ENCODE measurements at regions not wholly inside any gene's neighbourhood (a gene's known extent, or its start where the extent isn't known, plus 50 kb on each side); places are given as distances from the start of the nearest gene placed in this dataset.

GRCh38 chr12:60399064-60399463, 803.2 kb downstream of the SLC16A7 start:
- no peaks in the 10 kb centered on the region for H3K36me3 Mint-ChIP-seq (ENCODE audit: insufficient read depth in 2 of 2)
- peaks cover 0 to 5% of the 10 kb centered on the region in 2 donors for H3K9me3 Mint-ChIP-seq
- ATAC-seq (replicated peaks in 1 of 2) = no peak
- H3K4me1 Mint-ChIP-seq (ENCODE audit: low read depth) = no peaks in the 10 kb centered on the region
- H3K4me3 Mint-ChIP-seq = no peak overlapping the region
- no peak overlapping the region for H3K27ac Mint-ChIP-seq
- H3K27me3 Mint-ChIP-seq (ENCODE audit: low read depth) = no peaks in the 10 kb centered on the region
- no peak for DNase-seq

GRCh38 chr12:60402996-60403395, 807.2 kb downstream of the SLC16A7 start:
- H3K27ac Mint-ChIP-seq = no peak overlapping the region
- H3K4me1 Mint-ChIP-seq (ENCODE audit: low read depth) = no peaks in the 10 kb centered on the region
- ATAC-seq (replicated peaks in 1 of 2) = no peak
- H3K27me3 Mint-ChIP-seq (ENCODE audit: low read depth) = no peaks in the 10 kb centered on the region
- no peaks in the 10 kb centered on the region for H3K36me3 Mint-ChIP-seq (ENCODE audit: insufficient read depth in 2 of 2)
- H3K4me3 Mint-ChIP-seq = no peak overlapping the region
- no peak for DNase-seq
- peaks cover 0 to 5% of the 10 kb centered on the region in 2 donors for H3K9me3 Mint-ChIP-seq

GRCh38 chr12:60415351-60415750, 819.5 kb downstream of the SLC16A7 start:
- Mint-ChIP-seq H3K4me3 (no peak overlapping the region), H3K4me1 (ENCODE audit: low read depth) (no peaks in the 10 kb centered on the region), H3K27me3 (ENCODE audit: low read depth) (no peaks in the 10 kb centered on the region), H3K27ac (no peak overlapping the region), H3K36me3 (ENCODE audit: insufficient read depth in 2 of 2) (peaks cover 0 to 4% of the 10 kb centered on the region in 2 donors), H3K9me3 (peaks cover 5 to 7% of the 10 kb centered on the region in 2 donors)
- DNase-seq (no peak), ATAC-seq (replicated peaks in 1 of 2) (no peak)

- H3K9me3 Mint-ChIP-seq = peaks cover 2 to 5% of the 10 kb centered on the region in 2 donors
- DNase-seq (no peak), ATAC-seq (replicated peaks in 1 of 2) (no peak)
- H3K36me3 Mint-ChIP-seq (ENCODE audit: insufficient read depth in 2 of 2) = peaks cover 0 to 4% of the 10 kb centered on the region in 2 donors
- H3K27me3 Mint-ChIP-seq (ENCODE audit: low read depth) = no peaks in the 10 kb centered on the region
- no peak overlapping the region for H3K27ac Mint-ChIP-seq
- H3K4me3 Mint-ChIP-seq = no peak overlapping the region
- no peaks in the 10 kb centered on the region for H3K4me1 Mint-ChIP-seq (ENCODE audit: low read depth)
These were observed 824.2 kb downstream of the SLC16A7 start for GRCh38 chr12:60419986-60420385.

- no peak for DNase-seq
- Mint-ChIP-seq H3K27me3 (ENCODE audit: low read depth) (no peaks in the 10 kb centered on the region), H3K36me3 (ENCODE audit: insufficient read depth in 2 of 2) (no peaks in the 10 kb centered on the region), H3K4me1 (ENCODE audit: low read depth) (no peaks in the 10 kb centered on the region), H3K4me3 (no peak overlapping the region), H3K9me3 (peaks cover 2% of the 10 kb centered on the region in 2 donors), H3K27ac (no peak overlapping the region)
- no peak for ATAC-seq (replicated peaks in 1 of 2)
These were observed 825.9 kb downstream of the SLC16A7 start for GRCh38 chr12:60421741-60422140.

- H3K9me3 Mint-ChIP-seq = peaks cover 2 to 5% of the 10 kb centered on the region in 2 donors
- no peaks in the 10 kb centered on the region for H3K27me3 Mint-ChIP-seq (ENCODE audit: low read depth)
- ATAC-seq (replicated peaks in 1 of 2) (no peak), DNase-seq (no peak)
- H3K4me3 Mint-ChIP-seq = no peak overlapping the region
- no peaks in the 10 kb centered on the region for H3K4me1 Mint-ChIP-seq (ENCODE audit: low read depth)
- H3K36me3 Mint-ChIP-seq (ENCODE audit: insufficient read depth in 2 of 2) = no peaks in the 10 kb centered on the region
- no peak overlapping the region for H3K27ac Mint-ChIP-seq
These were observed 841.5 kb downstream of the SLC16A7 start for GRCh38 chr12:60437297-60437696.

GRCh38 chr12:60441577-60441976, 845.7 kb downstream of the SLC16A7 start:
- Mint-ChIP-seq H3K4me3 (no peak overlapping the region), H3K27ac (no peak overlapping the region), H3K9me3 (peaks cover 5 to 8% of the 10 kb centered on the region in 2 donors), H3K4me1 (ENCODE audit: low read depth) (no peaks in the 10 kb centered on the region), H3K36me3 (ENCODE audit: insufficient read depth in 2 of 2) (no peaks in the 10 kb centered on the region), H3K27me3 (ENCODE audit: low read depth) (no peaks in the 10 kb centered on the region)
- ATAC-seq (replicated peaks in 1 of 2) = no peak
- DNase-seq = no peak

GRCh38 chr12:60451457-60451856, 855.6 kb downstream of the SLC16A7 start:
- ATAC-seq (replicated peaks in 1 of 2) (no peak), DNase-seq (no peak)
- Mint-ChIP-seq H3K27me3 (ENCODE audit: low read depth) (no peaks in the 10 kb centered on the region), H3K27ac (no peak overlapping the region), H3K4me1 (ENCODE audit: low read depth) (no peaks in the 10 kb centered on the region), H3K4me3 (no peak overlapping the region), H3K9me3 (peaks cover 5% of the 10 kb centered on the region in 2 donors), H3K36me3 (ENCODE audit: insufficient read depth in 2 of 2) (no peaks in the 10 kb centered on the region)

GRCh38 chr12:60465060-60465459, 869.2 kb downstream of the SLC16A7 start:
- H3K27me3 Mint-ChIP-seq (ENCODE audit: low read depth) = no peaks in the 10 kb centered on the region
- ATAC-seq (replicated peaks in 1 of 2) = no peak
- no peaks in the 10 kb centered on the region for H3K36me3 Mint-ChIP-seq (ENCODE audit: insufficient read depth in 2 of 2)
- H3K4me1 Mint-ChIP-seq (ENCODE audit: low read depth) = no peaks in the 10 kb centered on the region
- no peak for DNase-seq
- H3K4me3 Mint-ChIP-seq = no peak overlapping the region
- peaks cover 2% of the 10 kb centered on the region in 2 donors for H3K9me3 Mint-ChIP-seq
- H3K27ac Mint-ChIP-seq = no peak overlapping the region

GRCh38 chr12:60468546-60468945, 872.7 kb downstream of the SLC16A7 start:
- DNase-seq (no peak), ATAC-seq (replicated peaks in 1 of 2) (no peak)
- Mint-ChIP-seq H3K4me1 (ENCODE audit: low read depth) (no peaks in the 10 kb centered on the region), H3K4me3 (no peak overlapping the region), H3K9me3 (peaks cover 2% of the 10 kb centered on the region in 2 donors), H3K36me3 (ENCODE audit: insufficient read depth in 2 of 2) (no peaks in the 10 kb centered on the region), H3K27ac (no peak overlapping the region), H3K27me3 (ENCODE audit: low read depth) (no peaks in the 10 kb centered on the region)

- H3K27me3 Mint-ChIP-seq (ENCODE audit: low read depth) = no peaks in the 10 kb centered on the region
- no peak overlapping the region for H3K27ac Mint-ChIP-seq
These were observed 880.0 kb downstream of the SLC16A7 start for GRCh38 chr12:60475825-60476224.

GRCh38 chr12:60487284-60487683, 891.5 kb downstream of the SLC16A7 start:
- DNase-seq = no peak
- ATAC-seq (replicated peaks in 1 of 2) = no peak
- Mint-ChIP-seq H3K27me3 (ENCODE audit: low read depth) (no peaks in the 10 kb centered on the region), H3K4me3 (no peak overlapping the region), H3K27ac (no peak overlapping the region), H3K9me3 (peaks cover 2 to 5% of the 10 kb centered on the region in 2 donors), H3K36me3 (ENCODE audit: insufficient read depth in 2 of 2) (no peaks in the 10 kb centered on the region), H3K4me1 (ENCODE audit: low read depth) (no peaks in the 10 kb centered on the region)

More at GRCh38 chr12:60475825-60476224, 880.0 kb downstream of the SLC16A7 start:
- DNase-seq (no peak), ATAC-seq (replicated peaks in 1 of 2) (no peak)
- Mint-ChIP-seq H3K36me3 (ENCODE audit: insufficient read depth in 2 of 2) (no peaks in the 10 kb centered on the region), H3K4me3 (no peak overlapping the region), H3K4me1 (ENCODE audit: low read depth) (no peaks in the 10 kb centered on the region), H3K9me3 (peaks cover 3 to 4% of the 10 kb centered on the region in 2 donors)

- Mint-ChIP-seq H3K27ac (no peak overlapping the region), H3K4me1 (ENCODE audit: low read depth) (no peaks in the 10 kb centered on the region), H3K27me3 (ENCODE audit: low read depth) (no peaks in the 10 kb centered on the region), H3K36me3 (ENCODE audit: insufficient read depth in 2 of 2) (no peaks in the 10 kb centered on the region), H3K4me3 (no peak overlapping the region), H3K9me3 (peaks cover 5 to 8% of the 10 kb centered on the region in 2 donors)
- DNase-seq = no peak
- ATAC-seq (replicated peaks in 1 of 2) = no peak
These were observed 893.2 kb downstream of the SLC16A7 start for GRCh38 chr12:60489071-60489470.

- H3K27me3 Mint-ChIP-seq (ENCODE audit: low read depth) = no peaks in the 10 kb centered on the region
- no peaks in the 10 kb centered on the region for H3K4me1 Mint-ChIP-seq (ENCODE audit: low read depth)
- DNase-seq = no peak
These were observed 898.4 kb downstream of the SLC16A7 start for GRCh38 chr12:60494244-60494643.

More at GRCh38 chr12:60494244-60494643, 898.4 kb downstream of the SLC16A7 start:
- Mint-ChIP-seq H3K9me3 (peaks cover 5 to 9% of the 10 kb centered on the region in 2 donors), H3K36me3 (ENCODE audit: insufficient read depth in 2 of 2) (no peaks in the 10 kb centered on the region), H3K4me3 (no peak overlapping the region), H3K27ac (no peak overlapping the region)
- no peak for ATAC-seq (replicated peaks in 1 of 2)

All from activated T-cell treated with anti-CD3 and anti-CD28 coated beads, Interleukin-2, amount 50 U/mL, for 72 hours (primary cell).